HFF-Myc (cell line): ENCODE measurements at regions not wholly inside any gene's neighbourhood (a gene's known extent, or its start where the extent isn't known, plus 50 kb on each side); places are given as distances from the start of the nearest gene placed in this dataset.

Experiments used
- DNase-seq: peaks from one replicate; pipeline ENCODE4 v3.0.0-alpha.2; 2011; ENCODE audit warnings: low read depth; ENCODE audit errors: extremely low read depth
- H3K4me3 ChIP-seq: replicated peaks from 2 replicates; pipeline ENCODE4 v1.5.1; 2011; ENCODE audit warnings: low read depth, mild to moderate bottlenecking, control low read depth, low read length
- CTCF ChIP-seq: IDR thresholded peaks from 2 replicates; pipeline ENCODE4 v1.5.1; 2012; ENCODE audit warnings: mild to moderate bottlenecking, low read depth, low read length, control low read depth; ENCODE audit errors: missing control alignments

GRCh38 chr18:78477840-78478239 lies 501.8 kb upstream of the SALL3 start:
- DNase-seq: no peak
- H3K4me3 ChIP-seq: no peak overlapping the region
- TF ChIP-seq CTCF: no peak

- no peak overlapping the region for H3K4me3 ChIP-seq
- DNase-seq: no peak
- no peak for TF ChIP-seq CTCF
Measured at GRCh38 chr18:78479443-78479842, 500.2 kb upstream of the SALL3 start.

- H3K4me3 ChIP-seq: no peak overlapping the region
- no peak for DNase-seq
- no peak for TF ChIP-seq CTCF
Measured at GRCh38 chr18:78480262-78481054, 499.2 kb upstream of the SALL3 start.

GRCh38 chr18:78482378-78482777 lies 497.2 kb upstream of the SALL3 start:
- no peak overlapping the region for H3K4me3 ChIP-seq
- no peak for TF ChIP-seq CTCF
- DNase-seq: no peak

- H3K4me3 ChIP-seq: no peak overlapping the region
- no peak for TF ChIP-seq CTCF
- no peak for DNase-seq
Measured at GRCh38 chr18:78487649-78488048, 492.0 kb upstream of the SALL3 start.

GRCh38 chr18:78492064-78492812 lies 487.4 kb upstream of the SALL3 start:
- DNase-seq: no peak
- no peak for TF ChIP-seq CTCF
- H3K4me3 ChIP-seq: no peak overlapping the region
